ENCODE measurements at regions not wholly inside any gene's neighbourhood (a gene's known extent, or its start where the extent isn't known, plus 50 kb on each side); places are given as distances from the start of the nearest gene placed in this dataset.

GRCh38 chr2:103814016-103814415 lies 1039.9 kb upstream of the POU3F3 start:
- TF ChIP-seq LEF1 (IDR thresholded peaks at IDR 0.05; ENCODE audit: borderline replicate concordance): no peak
- no peak for TF ChIP-seq FOXM1 (IDR thresholded peaks at IDR 0.05; ENCODE audit: borderline replicate concordance)
- no peak for TF ChIP-seq SP1 (IDR thresholded peaks at IDR 0.05)
- TF ChIP-seq BHLHE40 (IDR thresholded peaks at IDR 0.05; ENCODE audit: borderline replicate concordance): no peak
- TF ChIP-seq FOXA1 (IDR thresholded peaks at IDR 0.05): no peak
- no peak for TF ChIP-seq HDGF (IDR thresholded peaks at IDR 0.05; ENCODE audit: borderline replicate concordance)
- no peak for TF ChIP-seq SUZ12 (IDR thresholded peaks at IDR 0.05)
- TF ChIP-seq PKNOX1 (IDR thresholded peaks at IDR 0.05): no peak
- no peak for TF ChIP-seq NFRKB (IDR thresholded peaks at IDR 0.05)
- no peak for TF ChIP-seq ZNF384 (IDR thresholded peaks at IDR 0.05)
